HCT116 (cell line): ENCODE measurements at regions not wholly inside any gene's neighbourhood (a gene's known extent, or its start where the extent isn't known, plus 50 kb on each side); places are given as distances from the start of the nearest gene placed in this dataset.

ENCODE experiments used
- ATAC-seq: fragments of 200-7000 bp; cut with Tn5 transposase; 2 replicates; pipeline ENCODE4 v1.9.1; 2020; ENCODE audit warnings: mild to moderate bottlenecking, moderate library complexity
- BruUV-seq: library from RNA; stranded (reverse); fragments of 400-500 nt; replicated peaks from 2 replicates; lab custom pipeline; 2021; lab: Mats Ljungman, UMichigan
- CTCF ChIA-PET: fragments of 300-600 bp; sonication (Branson Sonifier 250); formaldehyde crosslinking; loops from one replicate; lab custom pipeline; 2021; ENCODE audit warnings: antibody characterized with exemption; lab: Charles Lee
- POLR2A ChIA-PET: fragments of 300-600, 350-600 bp; sonication (Branson Sonifier 250); formaldehyde crosslinking; loops from one replicate; lab custom pipeline; 2021; ENCODE audit warnings: antibody characterized with exemption; lab: Charles Lee
- RAD21 ChIA-PET, 2 experiments: fragments of 300-600 bp; sonication (Branson Sonifier 250); formaldehyde crosslinking; loops; one replicate each; lab custom pipeline; 2023; ENCODE audit warnings: low total read pairs in 2 of 2; ENCODE audit not compliant: uncharacterized antibody in 2 of 2, unreplicated experiment in 2 of 2, low non-redundant PET in 1 of 2; lab: Charles Lee
- DNase-seq: peaks from one replicate; pipeline ENCODE4 v3.0.0-alpha.2; 2010; ENCODE audit warnings: low read depth, low spot score
- H2AFZ ChIP-seq: fragments of 200-600 bp; shearing (Covaris generic), sonication (generic); 2 replicates; pipeline ENCODE4 v1.6.1; 2017; ENCODE audit warnings: low read depth, mixed run types, mixed read lengths, antibody characterized with exemption, low read length; ENCODE audit not compliant: poor library complexity, severe bottlenecking
- H3K27ac ChIP-seq: 2 replicates; pipeline ENCODE4 v1.5.1; 2012; ENCODE audit warnings: low read depth, low read length
- H3K27me3 ChIP-seq: fragments of 200-600 bp; sonication (generic); 2 replicates; pipeline ENCODE4 v1.6.1; 2016; ENCODE audit warnings: mixed run types, low read length, mixed read lengths; ENCODE audit not compliant: insufficient read depth
- H3K36me3 ChIP-seq, 2 experiments: fragments of 200-500 bp in 1 of 2; fragments of 200-600 bp in 1 of 2; sonication (Bioruptor generic) in 1 of 2; sonication (generic) in 1 of 2; 2 replicates each; pipeline versions ENCODE4 v1.5.1 to v1.6.1; 2014 to 2016; ENCODE audit warnings: low read length in 2 of 2, inconsistent platforms in 1 of 2, mixed read lengths in 1 of 2, mixed run types in 1 of 2; ENCODE audit not compliant: insufficient read depth in 2 of 2, control insufficient read depth in 1 of 2
- H3K4me1 ChIP-seq, 2 experiments: fragments of 200-600 bp in 1 of 2; sonication (generic) in 1 of 2; 2 replicates each; pipeline versions ENCODE4 v1.5.1 to v1.6.1; 2012 to 2017; ENCODE audit warnings: low read length in 2 of 2, inconsistent platforms in 1 of 2, mild to moderate bottlenecking in 1 of 2, mixed read lengths in 1 of 2, mixed run types in 1 of 2, moderate library complexity in 1 of 2; ENCODE audit not compliant: insufficient read depth in 2 of 2, control insufficient read depth in 1 of 2
- H3K4me2 ChIP-seq: fragments of 200-600 bp; sonication (generic); 2 replicates; pipeline ENCODE4 v1.6.1; 2017; ENCODE audit warnings: mixed run types, low read length, mixed read lengths
- H3K4me3 ChIP-seq, 2 experiments: fragments of 200-600 bp in 1 of 2; sonication (generic) in 1 of 2; replicated peaks in 1 of 2; 2 replicates each; pipeline ENCODE4 v1.5.1; 2011 to 2016; ENCODE audit warnings: low read length in 2 of 2, control low read depth in 1 of 2, low read depth in 1 of 2, mild to moderate bottlenecking in 1 of 2, mixed read lengths in 1 of 2, mixed run types in 1 of 2
- H3K79me2 ChIP-seq: fragments of 200-600 bp; sonication (generic); 2 replicates; pipeline ENCODE4 v1.6.1; 2017; ENCODE audit warnings: mild to moderate bottlenecking, mixed run types, low read length, moderate library complexity, mixed read lengths; ENCODE audit not compliant: insufficient read depth
- H3K9ac ChIP-seq: fragments of 200-600 bp; sonication (generic); 2 replicates; pipeline ENCODE4 v1.6.1; 2016; ENCODE audit warnings: low read length, mixed read lengths
- H3K9me2 ChIP-seq: fragments of 200-600 bp; sonication (generic), shearing (Covaris generic); 2 replicates; pipeline ENCODE4 v1.6.1; 2017; ENCODE audit warnings: mixed run types, mild to moderate bottlenecking, moderate library complexity; ENCODE audit not compliant: insufficient read depth
- H3K9me3 ChIP-seq, 2 experiments: fragments of 200-500 bp in 1 of 2; fragments of 200-600 bp in 1 of 2; sonication (Bioruptor generic) in 1 of 2; sonication (generic) in 1 of 2; 2 replicates each; pipeline ENCODE4 v1.6.1; 2014 to 2017; ENCODE audit warnings: low read length in 2 of 2, mixed read lengths in 2 of 2, inconsistent platforms in 1 of 2, low read depth in 1 of 2, mild to moderate bottlenecking in 1 of 2, mixed run types in 1 of 2, moderate library complexity in 1 of 2; ENCODE audit not compliant: control insufficient read depth in 1 of 2, insufficient read depth in 1 of 2
- H4K20me1 ChIP-seq: fragments of 200-600 bp; sonication (generic), shearing (Covaris generic); 2 replicates; pipeline ENCODE4 v1.6.1; 2017; ENCODE audit warnings: mixed run types, mild to moderate bottlenecking, moderate library complexity; ENCODE audit not compliant: insufficient read depth
- FOSL1 ChIP-seq: IDR thresholded peaks from 2 replicates; pipeline ENCODE4 v1.6.1; 2012; ENCODE audit warnings: low read depth
- SRF ChIP-seq: IDR thresholded peaks from 2 replicates; pipeline ENCODE4 v1.6.1; 2012; ENCODE audit warnings: low read depth
- YY1 ChIP-seq: IDR thresholded peaks from 2 replicates; pipeline ENCODE4 v1.6.1; 2011; ENCODE audit warnings: low read length, low read depth, moderate library complexity, mild to moderate bottlenecking; ENCODE audit not compliant: insufficient replicate concordance; ENCODE audit errors: extremely low read depth
- ZNF274 ChIP-seq: fragments of 200-500 bp; sonication (Bioruptor generic); IDR thresholded peaks from 2 replicates; pipeline ENCODE4 v1.6.1; 2014; ENCODE audit warnings: mild to moderate bottlenecking, low read depth, low read length, inconsistent platforms
- intact Hi-C: fragments of 100-400 bp; cut with micrococcal nuclease; formaldehyde crosslinking; loops from 2 replicates; pipeline ENCODE4 v1.10.0; 2022
- TF ChIP-seq, protein P1 (sequence below): IDR thresholded peaks from 2 replicates; pipeline ENCODE4 v1.6.1; 2012; ENCODE audit warnings: low read depth
- TF ChIP-seq, protein P2 (sequence below), 3 experiments: fragments of 200-600 bp in 1 of 3; sonication (generic) in 1 of 3; IDR thresholded peaks in 2 of 3; conservative IDR thresholded peaks in 1 of 3; 2 replicates each; pipeline ENCODE4 v1.5.1; 2012 to 2017; ENCODE audit warnings: low read depth in 2 of 3, low read length in 2 of 3, antibody characterized with exemption in 1 of 3, borderline replicate concordance in 1 of 3, control low read depth in 1 of 3, mild to moderate bottlenecking in 1 of 3, mixed read lengths in 1 of 3, mixed run types in 1 of 3, moderate library complexity in 1 of 3; ENCODE audit not compliant: insufficient read depth in 1 of 3

DNA sequence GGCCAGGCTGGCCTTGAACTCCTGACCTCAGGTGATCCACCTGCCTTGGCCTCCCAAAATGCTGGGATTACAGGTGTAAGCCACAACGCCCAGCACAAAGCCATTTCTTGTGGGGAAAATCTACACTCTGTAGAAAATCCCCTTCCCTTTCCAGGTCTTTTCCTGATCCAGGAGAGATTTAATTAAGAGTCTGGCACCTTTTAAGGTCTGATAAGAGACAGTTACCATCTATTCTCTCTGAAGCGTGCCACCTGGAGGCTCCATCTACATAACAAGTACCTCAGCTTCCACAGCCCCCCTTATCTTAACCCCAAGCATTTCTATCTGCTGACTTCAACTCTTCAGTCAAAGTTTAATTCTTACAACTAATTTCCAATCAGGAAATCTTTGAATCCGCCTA lies 71.4 kb upstream of the CDK20 start:
- intact Hi-C loops: no loop called here
- no TSS peak for BruUV-seq
- H3K36me3 ChIP-seq: no peaks in the 10 kb centered on the region
- no peak overlapping the region for H3K27ac ChIP-seq
- no peaks in the 10 kb centered on the region for H4K20me1 ChIP-seq
- DNase-seq (no peak), ATAC-seq (no peak)
- H3K9ac ChIP-seq: no peak overlapping the region
- no peaks in the 10 kb centered on the region for H3K9me2 ChIP-seq
- TF ChIP-seq FOSL1: no peak
- TF ChIP-seq SRF: no peak
- TF ChIP-seq, protein P1, sequence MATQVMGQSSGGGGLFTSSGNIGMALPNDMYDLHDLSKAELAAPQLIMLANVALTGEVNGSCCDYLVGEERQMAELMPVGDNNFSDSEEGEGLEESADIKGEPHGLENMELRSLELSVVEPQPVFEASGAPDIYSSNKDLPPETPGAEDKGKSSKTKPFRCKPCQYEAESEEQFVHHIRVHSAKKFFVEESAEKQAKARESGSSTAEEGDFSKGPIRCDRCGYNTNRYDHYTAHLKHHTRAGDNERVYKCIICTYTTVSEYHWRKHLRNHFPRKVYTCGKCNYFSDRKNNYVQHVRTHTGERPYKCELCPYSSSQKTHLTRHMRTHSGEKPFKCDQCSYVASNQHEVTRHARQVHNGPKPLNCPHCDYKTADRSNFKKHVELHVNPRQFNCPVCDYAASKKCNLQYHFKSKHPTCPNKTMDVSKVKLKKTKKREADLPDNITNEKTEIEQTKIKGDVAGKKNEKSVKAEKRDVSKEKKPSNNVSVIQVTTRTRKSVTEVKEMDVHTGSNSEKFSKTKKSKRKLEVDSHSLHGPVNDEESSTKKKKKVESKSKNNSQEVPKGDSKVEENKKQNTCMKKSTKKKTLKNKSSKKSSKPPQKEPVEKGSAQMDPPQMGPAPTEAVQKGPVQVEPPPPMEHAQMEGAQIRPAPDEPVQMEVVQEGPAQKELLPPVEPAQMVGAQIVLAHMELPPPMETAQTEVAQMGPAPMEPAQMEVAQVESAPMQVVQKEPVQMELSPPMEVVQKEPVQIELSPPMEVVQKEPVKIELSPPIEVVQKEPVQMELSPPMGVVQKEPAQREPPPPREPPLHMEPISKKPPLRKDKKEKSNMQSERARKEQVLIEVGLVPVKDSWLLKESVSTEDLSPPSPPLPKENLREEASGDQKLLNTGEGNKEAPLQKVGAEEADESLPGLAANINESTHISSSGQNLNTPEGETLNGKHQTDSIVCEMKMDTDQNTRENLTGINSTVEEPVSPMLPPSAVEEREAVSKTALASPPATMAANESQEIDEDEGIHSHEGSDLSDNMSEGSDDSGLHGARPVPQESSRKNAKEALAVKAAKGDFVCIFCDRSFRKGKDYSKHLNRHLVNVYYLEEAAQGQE: no peak
- TF ChIP-seq, protein P2, sequence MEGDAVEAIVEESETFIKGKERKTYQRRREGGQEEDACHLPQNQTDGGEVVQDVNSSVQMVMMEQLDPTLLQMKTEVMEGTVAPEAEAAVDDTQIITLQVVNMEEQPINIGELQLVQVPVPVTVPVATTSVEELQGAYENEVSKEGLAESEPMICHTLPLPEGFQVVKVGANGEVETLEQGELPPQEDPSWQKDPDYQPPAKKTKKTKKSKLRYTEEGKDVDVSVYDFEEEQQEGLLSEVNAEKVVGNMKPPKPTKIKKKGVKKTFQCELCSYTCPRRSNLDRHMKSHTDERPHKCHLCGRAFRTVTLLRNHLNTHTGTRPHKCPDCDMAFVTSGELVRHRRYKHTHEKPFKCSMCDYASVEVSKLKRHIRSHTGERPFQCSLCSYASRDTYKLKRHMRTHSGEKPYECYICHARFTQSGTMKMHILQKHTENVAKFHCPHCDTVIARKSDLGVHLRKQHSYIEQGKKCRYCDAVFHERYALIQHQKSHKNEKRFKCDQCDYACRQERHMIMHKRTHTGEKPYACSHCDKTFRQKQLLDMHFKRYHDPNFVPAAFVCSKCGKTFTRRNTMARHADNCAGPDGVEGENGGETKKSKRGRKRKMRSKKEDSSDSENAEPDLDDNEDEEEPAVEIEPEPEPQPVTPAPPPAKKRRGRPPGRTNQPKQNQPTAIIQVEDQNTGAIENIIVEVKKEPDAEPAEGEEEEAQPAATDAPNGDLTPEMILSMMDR (IDR thresholded peaks at IDR 0.05 in 2 of 3, conservative IDR thresholded peaks at IDR 0.05 in 1 of 3; ENCODE audit: borderline replicate concordance in 1 of 3, insufficient read depth in 1 of 3, low read depth in 2 of 3, low read length in 2 of 3): no peak
- TF ChIP-seq ZNF274: no peak
- TF ChIP-seq YY1: no peak
- ChIA-PET CTCF (no interaction called here), POLR2A (no interaction called here), RAD21 (no interaction called here)
- H3K4me3 ChIP-seq: no peak overlapping the region
- H3K9me3 ChIP-seq: peaks cover 4 to 12% of the 10 kb centered on the region in 2 experiments; a peak in 2 of 4 replicates
- H3K4me2 ChIP-seq: no peak overlapping the region
- H3K27me3 ChIP-seq: no peaks in the 10 kb centered on the region
- H3K4me1 ChIP-seq: no peaks in the 10 kb centered on the region
- H2AFZ ChIP-seq: no peak overlapping the region
- H3K79me2 ChIP-seq: no peaks in the 10 kb centered on the region
